ENCODE measurements at regions not wholly inside any gene's neighbourhood (a gene's known extent, or its start where the extent isn't known, plus 50 kb on each side); places are given as distances from the start of the nearest gene placed in this dataset.

DNA sequence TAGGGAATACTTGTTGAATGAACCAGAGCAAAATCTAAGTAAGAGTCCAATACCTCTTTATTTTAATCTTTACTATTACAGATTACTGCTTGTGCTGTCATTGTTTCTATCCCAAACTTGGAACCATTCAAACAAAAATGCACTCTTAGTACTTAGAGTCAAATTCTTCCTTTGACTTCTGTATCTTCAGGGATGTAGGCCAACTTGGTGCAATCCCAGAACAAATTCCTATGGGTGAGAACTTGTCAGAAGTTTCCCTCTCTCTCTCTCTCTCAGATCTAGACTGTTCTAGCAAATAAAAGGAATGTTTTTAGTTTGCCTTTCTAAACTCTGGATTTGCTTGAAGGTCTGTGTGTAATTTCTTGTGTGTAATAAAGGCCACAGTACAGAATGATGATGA lies 329.0 kb upstream of the TMTC4 start:
- no peak overlapping the region for H3K4me3 ChIP-seq (ENCODE audit: low read length)
- TF ChIP-seq, protein P1, sequence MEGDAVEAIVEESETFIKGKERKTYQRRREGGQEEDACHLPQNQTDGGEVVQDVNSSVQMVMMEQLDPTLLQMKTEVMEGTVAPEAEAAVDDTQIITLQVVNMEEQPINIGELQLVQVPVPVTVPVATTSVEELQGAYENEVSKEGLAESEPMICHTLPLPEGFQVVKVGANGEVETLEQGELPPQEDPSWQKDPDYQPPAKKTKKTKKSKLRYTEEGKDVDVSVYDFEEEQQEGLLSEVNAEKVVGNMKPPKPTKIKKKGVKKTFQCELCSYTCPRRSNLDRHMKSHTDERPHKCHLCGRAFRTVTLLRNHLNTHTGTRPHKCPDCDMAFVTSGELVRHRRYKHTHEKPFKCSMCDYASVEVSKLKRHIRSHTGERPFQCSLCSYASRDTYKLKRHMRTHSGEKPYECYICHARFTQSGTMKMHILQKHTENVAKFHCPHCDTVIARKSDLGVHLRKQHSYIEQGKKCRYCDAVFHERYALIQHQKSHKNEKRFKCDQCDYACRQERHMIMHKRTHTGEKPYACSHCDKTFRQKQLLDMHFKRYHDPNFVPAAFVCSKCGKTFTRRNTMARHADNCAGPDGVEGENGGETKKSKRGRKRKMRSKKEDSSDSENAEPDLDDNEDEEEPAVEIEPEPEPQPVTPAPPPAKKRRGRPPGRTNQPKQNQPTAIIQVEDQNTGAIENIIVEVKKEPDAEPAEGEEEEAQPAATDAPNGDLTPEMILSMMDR (IDR thresholded peaks at IDR 0.05; ENCODE audit: insufficient read depth, low read depth, low read length, missing control alignments), result no peak
- DNase-seq (ENCODE audit: low read depth), result no peak

DNA sequence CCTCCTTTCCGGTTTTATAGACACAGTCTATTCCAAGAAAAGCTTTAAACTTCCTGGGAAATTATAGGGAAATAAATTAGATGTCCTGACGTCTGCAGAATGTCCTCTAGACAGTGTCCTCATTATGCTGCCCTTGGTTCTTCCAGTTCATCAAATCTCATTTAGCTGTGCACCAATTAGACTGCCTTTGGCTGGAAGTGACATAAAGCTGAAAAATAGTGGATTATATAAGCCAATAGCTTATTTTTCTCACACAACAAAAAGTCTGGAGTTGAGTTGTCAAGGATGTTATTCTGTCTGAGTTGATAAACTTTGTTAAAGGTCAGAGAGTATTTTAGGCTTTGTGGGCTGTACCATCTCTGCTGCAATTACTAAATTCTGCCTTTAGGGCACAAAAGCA lies 314.8 kb upstream of the TMTC4 start:
- TF ChIP-seq, protein P1 (IDR thresholded peaks at IDR 0.05; ENCODE audit: insufficient read depth, low read depth, low read length, missing control alignments), result no peak
- no peak for DNase-seq (ENCODE audit: low read depth)
- H3K4me3 ChIP-seq (ENCODE audit: low read length), result no peak overlapping the region

DNA sequence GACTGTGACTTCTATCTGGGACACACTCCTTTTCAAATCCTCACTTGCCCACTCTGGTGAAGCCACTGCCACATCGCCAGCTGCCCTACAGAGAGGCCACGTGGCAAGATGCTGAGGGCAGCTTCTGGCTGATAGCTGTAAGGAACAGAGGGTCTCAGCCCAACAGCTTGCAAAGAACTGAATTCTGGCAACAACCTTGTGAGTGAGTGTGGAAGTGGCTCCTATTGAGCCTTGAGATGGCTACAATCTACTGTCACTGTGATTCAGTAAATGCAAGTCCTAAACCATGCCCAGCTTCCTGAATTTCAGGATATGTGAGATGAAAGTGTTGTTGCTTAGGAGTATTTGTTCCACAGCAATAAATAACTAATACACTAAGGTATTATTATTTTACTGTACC lies 314.3 kb upstream of the TMTC4 start:
- no peak overlapping the region for H3K4me3 ChIP-seq (ENCODE audit: low read length)
- TF ChIP-seq, protein P1 (IDR thresholded peaks at IDR 0.05; ENCODE audit: insufficient read depth, low read depth, low read length, missing control alignments), result no peak
- DNase-seq (ENCODE audit: low read depth), result no peak

DNA sequence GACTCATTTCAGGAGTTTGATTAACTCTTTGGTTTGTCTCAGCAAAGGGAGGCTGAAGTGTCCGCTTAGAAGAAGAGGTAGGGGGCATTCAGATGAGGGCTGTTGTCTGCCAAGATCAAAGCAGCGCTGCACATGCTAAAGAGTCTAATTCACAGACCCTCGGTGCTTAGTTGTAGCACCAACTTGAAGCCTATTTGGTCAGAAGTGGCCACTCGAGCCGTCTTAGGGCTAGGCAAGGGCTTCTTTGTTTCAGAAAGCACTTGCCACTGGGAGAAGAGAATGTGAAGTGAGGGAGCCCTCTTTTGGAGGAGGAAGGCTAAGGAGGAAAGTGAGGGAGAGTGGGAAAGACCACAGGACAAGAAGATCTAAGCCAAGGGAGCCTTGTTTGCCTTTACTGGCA lies 313.4 kb upstream of the TMTC4 start:
- H3K4me3 ChIP-seq (ENCODE audit: low read length), result no peak overlapping the region
- DNase-seq (ENCODE audit: low read depth), result peak; percentile 21
- TF ChIP-seq, protein P1 (IDR thresholded peaks at IDR 0.05; ENCODE audit: insufficient read depth, low read depth, low read length, missing control alignments), result peak; percentile 44

DNA sequence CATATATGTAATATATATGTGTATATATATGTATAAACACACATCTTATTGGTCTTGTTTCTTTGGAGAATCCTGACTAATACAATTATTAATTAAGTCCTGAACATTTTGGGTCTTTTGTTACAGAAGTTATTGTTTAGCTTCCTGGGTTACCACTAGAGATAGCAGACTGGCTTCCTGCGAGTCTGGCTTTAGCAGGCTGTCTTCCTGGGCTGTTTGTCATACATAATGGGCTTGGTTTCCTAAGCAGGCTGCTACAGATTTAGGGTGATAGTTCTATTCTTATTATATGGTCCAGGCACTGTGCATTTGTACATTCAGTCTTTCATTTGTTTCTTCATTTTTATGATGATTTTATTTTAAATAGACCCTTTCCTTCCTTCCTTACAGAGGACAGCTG lies 312.0 kb upstream of the TMTC4 start:
- no peak for DNase-seq (ENCODE audit: low read depth)
- TF ChIP-seq, protein P1 (IDR thresholded peaks at IDR 0.05; ENCODE audit: insufficient read depth, low read depth, low read length, missing control alignments), result no peak

DNA sequence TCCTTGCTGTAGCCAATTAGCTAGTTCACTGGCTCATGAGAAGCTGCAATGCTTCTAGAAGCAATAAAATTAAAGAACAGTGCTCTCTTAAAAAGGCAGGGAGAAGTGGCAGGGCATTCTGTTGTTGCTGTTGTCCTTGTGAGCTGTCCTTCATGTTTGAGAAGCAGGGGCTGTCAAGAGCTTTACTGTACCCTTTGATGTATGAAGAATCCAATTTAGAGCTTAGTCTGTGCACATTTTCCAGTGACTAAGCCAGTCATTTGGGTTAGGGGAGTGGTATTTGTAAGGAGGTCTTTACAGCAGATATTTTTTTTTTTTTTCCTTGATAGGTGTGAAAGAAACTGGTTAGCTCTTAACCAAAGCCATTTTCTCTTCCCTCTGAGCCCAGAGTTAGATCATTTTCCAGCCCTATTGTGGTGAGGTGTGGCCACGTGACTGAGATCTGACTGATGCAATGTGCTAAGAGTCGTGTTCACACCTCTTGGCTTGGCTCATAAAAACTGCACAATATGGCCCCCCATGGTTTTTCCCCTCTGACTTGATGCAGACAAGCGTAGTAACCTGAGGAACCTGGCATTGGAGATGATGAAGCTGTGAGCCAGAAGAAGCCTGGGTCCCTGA lies 309.6 kb upstream of the TMTC4 start:
- TF ChIP-seq, protein P1 (IDR thresholded peaks at IDR 0.05; ENCODE audit: insufficient read depth, low read depth, low read length, missing control alignments), result no peak
- no peak overlapping the region for H3K4me3 ChIP-seq (ENCODE audit: low read length)
- DNase-seq (ENCODE audit: low read depth), result peak; percentile 4

More for the DNA sequence above, 312.0 kb upstream of the TMTC4 start:
- no peak overlapping the region for H3K4me3 ChIP-seq (ENCODE audit: low read length)

DNA sequence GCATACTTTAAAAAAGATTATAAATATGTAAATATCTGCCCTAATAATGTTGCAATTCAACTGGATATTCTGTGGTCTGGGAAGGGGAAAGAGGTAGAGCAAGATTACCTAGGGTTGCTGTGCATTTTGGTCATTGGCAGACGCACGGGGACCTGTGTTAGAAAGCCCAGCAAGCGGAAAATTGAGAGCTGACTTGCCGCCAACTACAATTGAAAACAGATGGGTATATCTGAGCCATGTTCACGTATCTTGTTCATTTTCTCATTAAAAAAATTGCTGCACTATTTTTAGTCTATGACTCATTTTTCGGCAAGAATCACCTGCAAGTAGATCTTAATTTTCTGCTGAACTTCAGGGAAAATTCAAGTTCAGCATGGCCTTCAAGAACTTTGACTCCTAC lies 308.5 kb upstream of the TMTC4 start:
- H3K4me3 ChIP-seq (ENCODE audit: low read length), result no peak overlapping the region
- DNase-seq (ENCODE audit: low read depth), result no peak
- TF ChIP-seq, protein P1 (IDR thresholded peaks at IDR 0.05; ENCODE audit: insufficient read depth, low read depth, low read length, missing control alignments), result no peak

All from epithelial cell of esophagus (primary cell).